Loucy (cell line): ENCODE measurements at regions not wholly inside any gene's neighbourhood (a gene's known extent, or its start where the extent isn't known, plus 50 kb on each side); places are given as distances from the start of the nearest gene placed in this dataset.

Source experiments
- H2AFZ ChIP-seq: fragments of 200-600 bp; sonication (generic); 2 replicates; pipeline ENCODE4 v1.6.0; 2016; ENCODE audit warnings: antibody characterized with exemption, mild to moderate bottlenecking, low read length, moderate library complexity
- H3F3A ChIP-seq: fragments of 200-600 bp; 2 replicates; pipeline ENCODE4 v1.6.0; 2016; ENCODE audit warnings: antibody characterized with exemption, low read depth, mild to moderate bottlenecking
- H3K27me3 ChIP-seq: fragments of 200-600 bp; sonication (generic); 2 replicates; pipeline ENCODE4 v1.6.1; 2014; ENCODE audit warnings: low read length, mild to moderate bottlenecking; ENCODE audit not compliant: insufficient read depth, poor library complexity, severe bottlenecking
- H3K36me3 ChIP-seq: fragments of 200-600 bp; sonication (generic); 2 replicates; pipeline ENCODE4 v1.6.1; 2016; ENCODE audit warnings: low read length; ENCODE audit not compliant: insufficient read depth
- H3K4me1 ChIP-seq: fragments of 200-600 bp; sonication (generic); 2 replicates; pipeline ENCODE4 v1.5.1; 2014; ENCODE audit warnings: low read length, mild to moderate bottlenecking; ENCODE audit not compliant: insufficient read depth, poor library complexity, severe bottlenecking
- H3K4me2 ChIP-seq: fragments of 200-600 bp; sonication (generic); 2 replicates; pipeline ENCODE4 v1.6.0; 2014; ENCODE audit warnings: antibody characterized with exemption, low read length, low read depth, mild to moderate bottlenecking; ENCODE audit not compliant: poor library complexity, severe bottlenecking
- H3K4me3 ChIP-seq: fragments of 200-600 bp; sonication (generic); 2 replicates; pipeline ENCODE4 v1.5.1; 2014; ENCODE audit warnings: low read length, mild to moderate bottlenecking, mixed read lengths; ENCODE audit not compliant: poor library complexity, severe bottlenecking
- H3K79me2 ChIP-seq: fragments of 200-600 bp; sonication (generic); 2 replicates; pipeline ENCODE4 v1.6.1; 2014; ENCODE audit warnings: low read length; ENCODE audit not compliant: insufficient read depth
- H3K9ac ChIP-seq: fragments of 200-600 bp; sonication (generic); 2 replicates; pipeline ENCODE4 v1.6.0; 2014; ENCODE audit warnings: mild to moderate bottlenecking, low read depth, low read length, moderate library complexity; ENCODE audit not compliant: poor library complexity, severe bottlenecking
- H3K9me2 ChIP-seq: fragments of 200-600 bp; sonication (generic); replicated peaks from 2 replicates; pipeline ENCODE4 v1.6.1; 2016; ENCODE audit warnings: low read depth, low read length, mixed read lengths
- H3K9me3 ChIP-seq: fragments of 200-600 bp; sonication (generic); 2 replicates; pipeline ENCODE4 v1.6.1; 2014; ENCODE audit warnings: mild to moderate bottlenecking, antibody characterized with exemption, low read length, low read depth; ENCODE audit not compliant: insufficient read depth
- H4K20me1 ChIP-seq: fragments of 200-600 bp; sonication (generic); 2 replicates; pipeline ENCODE4 v1.6.0; 2014; ENCODE audit warnings: antibody characterized with exemption, low read length, mild to moderate bottlenecking; ENCODE audit not compliant: insufficient read depth, poor library complexity, severe bottlenecking
- CTCF ChIP-seq: fragments of 200-600 bp; sonication (generic); conservative IDR thresholded peaks from 2 replicates; pipeline ENCODE4 v1.5.1; 2014; ENCODE audit warnings: mild to moderate bottlenecking, antibody characterized with exemption, low read length
- EZH2phosphoT487 ChIP-seq: fragments of 200-600 bp; IDR thresholded peaks from 2 replicates; pipeline ENCODE4 v1.6.1; 2018; ENCODE audit warnings: antibody characterized with exemption, mild to moderate bottlenecking, moderate library complexity, borderline replicate concordance

- H3K9me3 ChIP-seq: no peaks in the 10 kb centered on the region
- TF ChIP-seq EZH2phosphoT487: no peak
- TF ChIP-seq CTCF: no peak
Observed at GRCh38 chr12:86852451-86852850, 596.3 kb upstream of the MGAT4C start.

GRCh38 chr12:86838711-86839110 lies 582.5 kb upstream of the MGAT4C start:
- Histone ChIP-seq H3K4me3 (no peak overlapping the region), H3K9me2 (no peaks in the 10 kb centered on the region), H3K9ac (no peak overlapping the region), H3F3A (no peaks in the 10 kb centered on the region), H3K9me3 (no peaks in the 10 kb centered on the region), H3K79me2 (no peaks in the 10 kb centered on the region), H3K36me3 (no peaks in the 10 kb centered on the region), H4K20me1 (no peaks in the 10 kb centered on the region), H3K27me3 (no peaks in the 10 kb centered on the region), H3K4me1 (no peaks in the 10 kb centered on the region), H3K4me2 (no peak overlapping the region), H2AFZ (no peak overlapping the region)
- no peak for TF ChIP-seq CTCF
- TF ChIP-seq EZH2phosphoT487: no peak

More at GRCh38 chr12:86852451-86852850, 596.3 kb upstream of the MGAT4C start:
- Histone ChIP-seq H4K20me1 (no peaks in the 10 kb centered on the region), H3K9me2 (no peaks in the 10 kb centered on the region), H3K4me3 (no peak overlapping the region), H3K9ac (no peak overlapping the region), H3K27me3 (no peaks in the 10 kb centered on the region), H3K4me2 (no peak overlapping the region), H3K79me2 (no peaks in the 10 kb centered on the region), H3K4me1 (no peaks in the 10 kb centered on the region), H3F3A (no peaks in the 10 kb centered on the region), H2AFZ (no peak overlapping the region), H3K36me3 (no peaks in the 10 kb centered on the region)

- Histone ChIP-seq H3K36me3 (no peaks in the 10 kb centered on the region), H3F3A (no peaks in the 10 kb centered on the region), H2AFZ (no peak overlapping the region), H3K4me2 (no peak overlapping the region), H4K20me1 (no peaks in the 10 kb centered on the region), H3K9me3 (no peaks in the 10 kb centered on the region), H3K4me1 (no peaks in the 10 kb centered on the region), H3K79me2 (no peaks in the 10 kb centered on the region), H3K9ac (no peak overlapping the region), H3K27me3 (no peaks in the 10 kb centered on the region), H3K4me3 (no peak overlapping the region), H3K9me2 (no peaks in the 10 kb centered on the region)
- no peak for TF ChIP-seq EZH2phosphoT487
- no peak for TF ChIP-seq CTCF
Observed at GRCh38 chr12:86838260-86838659, 582.1 kb upstream of the MGAT4C start.
